Right cardiac atrium (tissue), 5 donors: ENCODE measurements at regions not wholly inside any gene's neighbourhood (a gene's known extent, or its start where the extent isn't known, plus 50 kb on each side); places are given as distances from the start of the nearest gene placed in this dataset.

Experiments
- ATAC-seq, 2 donors: fragments of 200-7000 bp; cut with Tn5 transposase; one replicate each; pipeline versions ENCODE4 v1.8.0 to v1.9.1; 2020; ENCODE audit warnings: moderate library complexity in 2 of 2, mild to moderate bottlenecking in 1 of 2
- DNase-seq, 3 donors: peaks; one replicate each; pipeline ENCODE4 v3.0.0-alpha.2; 2020
- H3K27ac ChIP-seq: one replicate; pipeline ENCODE4 v1.5.1; 2013; ENCODE audit warnings: mild to moderate bottlenecking, low read length, control low read depth, moderate library complexity
- H3K27me3 ChIP-seq: one replicate; pipeline ENCODE4 v1.6.1; 2013; ENCODE audit not compliant: control insufficient read depth, insufficient read depth
- H3K4me1 ChIP-seq: one replicate; pipeline ENCODE4 v1.6.1; 2013; ENCODE audit warnings: low read length; ENCODE audit not compliant: control insufficient read depth, insufficient read depth
- H3K4me3 ChIP-seq: one replicate; pipeline ENCODE4 v1.5.1; 2013; ENCODE audit warnings: low read length, control low read depth
- H3K9me3 ChIP-seq: one replicate; pipeline ENCODE4 v1.6.1; 2013; ENCODE audit warnings: low read length; ENCODE audit not compliant: control insufficient read depth
- WGBS: extraction: QIAGEN DNeasy Blood & Tissue Kit; methylation state at CpG from one replicate; pipeline ENCODE4 v1.1.7; 2013; 5-methylcytosine and 5-hydroxymethylcytosine counted together
- intact Hi-C, 4 donors: fragments of 100-400 bp; cut with DNase I; formaldehyde crosslinking; loops; one replicate each; pipeline versions ENCODE4 v1.11.0 to v1.14.0; 2022 to 2023
- donor health status: healthy with polysubstance abuse.
- donor health status: DM: no; HTN: yes; CAD: no.
- donor health status: DM: no; HTN: no; CAD: no.
- donor health status: DM: no; HTN: yes; CAD: no; lungs with severe emphysema.
- donor health status: DM: yes; HTN: yes; CAD: no.

DNA sequence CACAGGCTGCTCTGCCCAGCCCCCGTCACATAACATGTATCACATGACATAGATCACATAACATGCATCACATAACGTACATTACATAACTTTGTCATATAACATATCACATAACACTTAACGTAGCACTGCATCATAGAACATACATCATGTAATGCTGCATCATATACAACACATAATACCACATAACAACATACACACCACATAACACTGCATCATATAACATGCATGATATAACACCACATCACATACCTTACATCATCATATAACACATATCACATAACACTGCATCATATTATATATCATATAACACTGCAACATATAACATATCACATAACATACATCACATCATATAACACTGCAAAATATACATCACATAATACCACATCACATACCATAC lies 83.8 kb downstream of the AXIN2 start:
- no peak for DNase-seq
- WGBS = 94% methylated on average over 3 of the region's 3 CpGs
- intact Hi-C loops = no loop called here
- no peaks in the 10 kb centered on the region for H3K27me3 ChIP-seq
- H3K9me3 ChIP-seq = no peaks in the 10 kb centered on the region
- ATAC-seq = no peak
- H3K4me1 ChIP-seq = peaks cover 5% of the 10 kb centered on the region
- H3K27ac ChIP-seq = no peak overlapping the region
- H3K4me3 ChIP-seq = no peak overlapping the region

DNA sequence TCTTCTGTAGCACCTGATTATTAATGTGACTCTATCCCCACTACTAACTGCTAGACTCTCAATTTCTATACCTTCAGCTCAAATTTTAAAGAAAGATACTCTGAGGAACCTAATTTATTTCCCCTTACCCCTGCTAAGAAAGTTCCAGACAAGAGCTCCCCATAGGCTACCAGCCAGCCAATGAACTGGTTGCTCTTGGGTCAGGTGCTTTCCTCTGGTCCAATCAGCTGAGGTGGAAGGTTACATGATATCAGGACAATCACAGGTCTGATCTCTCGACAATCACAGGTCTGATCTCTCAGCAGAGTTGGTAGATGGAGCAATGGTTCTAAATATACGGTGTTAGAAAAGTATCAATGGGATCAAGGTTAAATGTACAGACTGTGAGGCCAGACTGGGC lies 86.8 kb downstream of the AXIN2 start:
- Histone ChIP-seq H3K27ac (no peak overlapping the region), H3K4me3 (no peak overlapping the region), H3K4me1 (peaks cover 11% of the 10 kb centered on the region), H3K27me3 (no peaks in the 10 kb centered on the region), H3K9me3 (no peaks in the 10 kb centered on the region)
- WGBS = 93% methylated on average over 2 of the region's 2 CpGs
- intact Hi-C loops = no loop called here
- ATAC-seq (no peak), DNase-seq (no peak)

DNA sequence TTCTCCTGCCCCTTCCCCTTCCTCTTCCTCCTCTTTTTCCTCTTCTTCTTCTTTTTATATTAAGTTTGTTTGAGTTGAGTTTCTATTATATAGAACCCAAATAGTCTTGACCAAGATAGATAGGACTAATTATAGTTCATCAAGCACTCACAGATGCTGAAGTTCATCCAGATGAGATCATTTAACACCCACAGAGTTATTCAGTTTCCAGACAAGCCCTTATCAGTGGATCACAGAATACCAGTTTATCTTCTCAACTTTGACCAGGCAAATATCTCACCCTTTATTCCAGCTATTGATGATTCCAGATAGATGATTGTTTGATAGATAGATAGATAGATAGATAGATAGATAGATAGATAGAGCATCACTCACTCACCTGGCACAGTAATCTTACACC lies 87.5 kb downstream of the AXIN2 start:
- no peak for ATAC-seq
- intact Hi-C loops = no loop called here

DNA sequence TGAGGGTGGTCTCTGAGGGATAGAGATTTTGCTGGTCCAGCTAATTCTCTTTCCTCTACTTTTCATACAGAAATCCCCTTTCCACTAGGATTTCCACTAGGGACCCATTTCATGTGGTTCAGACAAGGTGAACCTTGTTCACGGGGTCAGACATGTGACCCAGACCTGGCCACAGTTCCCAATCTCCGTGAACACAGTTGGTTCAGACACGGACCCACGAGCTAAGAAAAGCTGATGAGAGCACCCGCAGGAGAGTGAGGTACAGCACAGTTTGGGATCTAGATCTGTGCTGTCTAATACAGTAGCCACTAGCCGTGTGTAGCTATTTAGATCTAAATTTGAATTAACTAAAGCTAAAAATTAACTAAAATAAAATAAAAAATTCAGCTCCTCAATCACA lies 88.1 kb downstream of the AXIN2 start:
- Histone ChIP-seq H3K27ac (peak overlapping the region; percentile 69), H3K9me3 (no peaks in the 10 kb centered on the region), H3K4me1 (peaks cover 11% of the 10 kb centered on the region), H3K4me3 (no peak overlapping the region), H3K27me3 (no peaks in the 10 kb centered on the region)
- 53% methylated on average over 6 of the region's 6 CpGs for WGBS
- intact Hi-C loops = no loop called here
- peak; percentile 20 to 30 for ATAC-seq
- DNase-seq = peak in 1 of 3 donors; percentile 47

More for the DNA sequence above, 87.5 kb downstream of the AXIN2 start:
- no peak overlapping the region for H3K4me3 ChIP-seq
- peaks cover 11% of the 10 kb centered on the region for H3K4me1 ChIP-seq
- no peaks in the 10 kb centered on the region for H3K27me3 ChIP-seq
- no peak overlapping the region for H3K27ac ChIP-seq
- no peak for DNase-seq
- H3K9me3 ChIP-seq = no peaks in the 10 kb centered on the region

DNA sequence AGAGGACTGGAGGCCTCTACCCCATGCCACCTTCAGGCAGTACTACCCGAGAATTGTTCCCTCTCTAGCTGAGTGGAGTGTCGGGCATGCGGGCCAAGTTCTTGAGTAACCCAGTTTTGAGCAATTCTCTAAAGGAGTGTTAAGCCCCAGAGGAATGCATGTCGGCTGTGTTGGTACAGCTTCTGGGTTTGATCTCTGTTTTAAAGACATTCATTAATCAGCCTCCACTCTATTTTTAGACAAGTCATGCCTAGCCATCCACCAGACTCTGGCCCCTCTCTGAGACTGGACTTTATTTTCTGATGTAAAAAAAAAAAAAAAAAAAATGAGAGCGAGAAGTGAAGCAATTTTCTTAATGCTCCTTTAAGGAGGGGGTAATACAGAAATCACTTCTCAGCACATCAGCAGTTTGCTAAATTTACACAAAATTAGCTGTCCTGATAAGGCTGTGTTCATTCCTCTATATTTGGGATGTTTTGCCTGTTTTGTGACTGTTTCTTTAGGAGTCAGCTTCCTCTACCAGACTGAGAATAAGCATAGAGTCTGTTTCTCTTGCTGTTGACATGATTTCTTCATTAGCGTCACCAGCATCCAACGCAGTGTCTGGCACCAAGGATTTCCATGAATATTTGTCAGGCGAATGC lies 88.7 kb downstream of the AXIN2 start:
- Histone ChIP-seq H3K27me3 (no peaks in the 10 kb centered on the region), H3K4me1 (peaks cover 11% of the 10 kb centered on the region), H3K9me3 (no peaks in the 10 kb centered on the region), H3K4me3 (no peak overlapping the region), H3K27ac (peak overlapping the region; percentile 69)
- WGBS = 45% methylated on average over 8 of the region's 8 CpGs
- DNase-seq (peak in 2 of 3 donors; percentile 63 to 73), ATAC-seq (peak; percentile 80 to 86)
- intact Hi-C loops = no loop called here

DNA sequence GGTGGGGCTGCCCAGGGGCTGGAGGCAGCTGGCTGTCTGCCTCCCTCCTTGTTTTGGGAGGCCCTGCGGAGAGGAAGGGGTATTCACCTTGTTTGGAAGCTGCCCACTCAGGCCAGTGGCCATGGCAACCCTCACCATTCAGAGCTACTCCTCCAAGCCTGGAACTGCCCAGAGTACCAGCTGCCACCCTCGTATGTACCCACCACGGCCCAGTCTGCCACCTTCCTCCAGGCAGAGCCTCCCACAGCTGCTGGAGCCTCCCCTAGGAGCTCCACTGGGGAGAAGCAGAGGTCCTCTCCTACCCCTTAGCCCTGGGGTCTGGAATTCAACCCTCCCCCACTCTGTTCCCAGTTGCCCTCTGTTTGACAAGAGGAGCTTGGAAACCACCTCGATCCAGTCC lies 90.7 kb downstream of the AXIN2 start:
- no peak overlapping the region for H3K27ac ChIP-seq

DNA sequence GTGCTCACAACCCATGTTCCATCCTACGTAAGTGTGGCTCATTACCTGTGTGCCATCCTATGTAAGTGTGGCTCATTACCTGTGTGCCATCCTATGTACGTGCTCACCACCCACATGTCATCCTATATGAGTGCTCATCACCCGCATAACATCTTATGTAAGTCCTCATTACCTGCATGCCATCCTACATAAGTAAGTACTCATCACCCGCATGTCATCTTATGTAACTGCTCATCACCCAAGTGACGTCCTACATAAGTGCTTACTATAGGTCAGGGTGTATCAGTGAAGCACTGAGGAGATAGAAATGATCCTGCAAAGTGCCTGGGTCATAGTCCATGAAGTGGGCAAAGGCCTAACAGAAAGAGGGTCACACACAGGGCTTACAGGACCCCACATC lies 93.1 kb downstream of the AXIN2 start:
- no peak overlapping the region for H3K4me3 ChIP-seq
- ATAC-seq (no peak), DNase-seq (no peak)
- intact Hi-C loops = no loop called here
- H3K27me3 ChIP-seq = no peaks in the 10 kb centered on the region
- WGBS = 89% methylated on average over 5 of the region's 5 CpGs
- H3K9me3 ChIP-seq = no peaks in the 10 kb centered on the region
- peaks cover 10% of the 10 kb centered on the region for H3K4me1 ChIP-seq
- no peak overlapping the region for H3K27ac ChIP-seq

More for the DNA sequence above, 90.7 kb downstream of the AXIN2 start:
- WGBS = 60% methylated on average over 4 of the region's 4 CpGs
- ATAC-seq = peak in 1 of 2 donors; percentile 10
- no peak overlapping the region for H3K4me3 ChIP-seq
- peaks cover 11% of the 10 kb centered on the region for H3K4me1 ChIP-seq
- no peaks in the 10 kb centered on the region for H3K9me3 ChIP-seq
- intact Hi-C loops = no loop called here
- no peaks in the 10 kb centered on the region for H3K27me3 ChIP-seq
- DNase-seq = no peak

DNA sequence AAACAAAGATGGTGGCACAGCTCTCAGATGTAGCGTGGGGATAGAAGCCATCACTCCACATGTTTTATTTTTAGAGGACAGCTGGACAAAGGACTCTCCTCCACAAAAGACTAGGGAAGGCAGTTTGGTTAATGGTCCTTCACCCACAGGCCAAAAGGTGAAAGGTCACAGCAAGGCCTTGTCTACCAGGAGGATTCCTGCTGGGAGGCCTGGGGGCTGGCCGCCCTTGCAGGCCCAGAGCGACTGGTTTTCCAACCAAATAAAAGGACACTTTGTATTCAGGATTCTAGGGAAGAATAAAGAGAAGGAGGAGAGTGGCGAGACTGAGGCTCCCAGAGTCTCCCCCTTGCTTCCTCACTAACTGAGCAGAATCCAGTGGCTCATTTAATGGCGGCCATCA lies 94.3 kb downstream of the AXIN2 start:
- no peak overlapping the region for H3K4me3 ChIP-seq
- intact Hi-C loops = no loop called here
- no peaks in the 10 kb centered on the region for H3K9me3 ChIP-seq
- H3K4me1 ChIP-seq = peaks cover 3% of the 10 kb centered on the region
- ATAC-seq (no peak), DNase-seq (no peak)
- H3K27ac ChIP-seq = no peak overlapping the region
- H3K27me3 ChIP-seq = no peaks in the 10 kb centered on the region
- WGBS = 90% methylated on average over 5 of the region's 5 CpGs

DNA sequence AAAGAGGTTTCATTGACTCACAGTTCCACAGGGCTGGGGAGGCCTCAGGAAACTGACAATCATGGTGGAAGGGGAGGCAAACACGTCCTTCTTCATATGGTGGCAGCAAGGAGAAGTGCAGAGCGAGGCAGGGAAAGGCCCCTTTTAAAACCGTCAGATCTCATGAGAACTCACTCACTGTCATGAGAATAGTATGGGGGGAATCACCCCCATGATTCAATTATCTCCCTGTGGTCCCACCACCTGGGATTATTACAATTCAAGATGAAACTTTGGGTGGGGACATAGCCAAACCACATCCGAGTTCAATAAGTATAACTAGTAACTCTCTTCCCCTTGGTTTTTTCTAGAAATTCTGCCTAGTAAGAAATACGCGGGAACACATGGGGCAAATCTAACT lies 94.9 kb downstream of the AXIN2 start:
- DNase-seq (no peak), ATAC-seq (no peak)
- Histone ChIP-seq H3K4me3 (no peak overlapping the region), H3K9me3 (no peaks in the 10 kb centered on the region), H3K27me3 (no peaks in the 10 kb centered on the region), H3K27ac (no peak overlapping the region), H3K4me1 (peaks cover 3% of the 10 kb centered on the region)
- intact Hi-C loops = no loop called here
- WGBS = 88% methylated on average over 6 of the region's 6 CpGs

DNA sequence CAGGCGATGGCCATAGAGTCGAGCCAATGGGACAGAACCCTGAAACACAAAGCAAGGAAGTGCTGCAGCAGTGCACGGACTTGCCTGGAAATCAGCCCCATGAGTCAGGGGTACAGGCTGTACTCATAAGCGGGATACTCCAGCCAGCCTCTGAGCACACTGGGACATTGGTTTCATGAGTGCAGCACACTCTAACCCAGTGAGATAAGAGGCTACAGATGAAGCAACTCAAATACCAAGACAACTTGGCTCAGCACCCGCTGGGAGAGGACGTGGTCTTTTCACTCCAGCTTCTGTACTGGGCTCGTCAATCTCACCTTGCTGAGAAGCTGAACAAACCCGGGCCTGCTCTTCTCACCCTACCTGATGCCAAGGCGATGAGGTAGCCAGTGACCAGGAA lies 98.2 kb downstream of the AXIN2 start:
- ATAC-seq = peak; percentile 99
- peak; percentile 87 to 94 (median 90) for DNase-seq
- intact Hi-C loops = loop anchor here in 2 of 4 donors (5.0 kb wide), 1 partner anchor 94 kb away; no protein-coding TSS in a partner anchor
- peak overlapping the region; percentile 95 for H3K27ac ChIP-seq
- no peak overlapping the region for H3K4me3 ChIP-seq
- WGBS = 39% methylated on average over 9 of the region's 9 CpGs
- no peaks in the 10 kb centered on the region for H3K27me3 ChIP-seq
- H3K9me3 ChIP-seq = no peaks in the 10 kb centered on the region
- no peaks in the 10 kb centered on the region for H3K4me1 ChIP-seq

DNA sequence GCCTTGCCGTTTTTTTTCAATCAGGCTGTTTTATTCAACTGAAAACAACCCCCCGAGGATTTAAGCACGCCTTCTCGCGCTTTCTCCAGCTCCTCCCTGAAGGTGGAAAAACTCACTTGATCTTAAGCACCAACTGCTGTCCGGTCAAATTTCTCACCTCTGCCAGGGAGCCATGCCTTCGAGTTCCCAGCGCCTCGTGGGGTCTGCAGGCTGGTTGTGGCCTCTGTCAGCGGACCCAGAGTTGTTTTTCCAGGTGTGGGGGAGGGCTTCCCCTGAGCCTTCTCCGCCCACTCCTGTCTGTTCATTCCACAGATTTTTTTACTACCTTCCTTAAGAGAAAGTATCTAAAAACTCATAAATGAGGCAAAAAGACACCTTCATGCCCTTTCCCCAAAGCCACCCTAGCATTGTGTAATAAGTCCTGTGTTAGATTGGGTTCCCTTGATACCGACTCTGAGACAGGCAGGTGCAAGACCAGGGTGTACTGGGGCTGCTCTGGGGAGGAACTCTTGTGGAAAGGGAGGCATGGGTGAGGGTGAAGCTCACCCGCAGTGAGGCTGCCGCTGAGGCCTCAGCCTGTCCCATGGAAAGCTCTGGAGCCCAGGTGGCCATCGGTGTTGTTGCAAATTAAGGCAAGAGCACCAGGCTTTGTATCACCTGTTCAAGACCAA lies 101.6 kb downstream of the AXIN2 start:
- WGBS = 51% methylated on average over 15 of the region's 15 CpGs
- Histone ChIP-seq H3K4me3 (no peak overlapping the region), H3K4me1 (peaks cover 3% of the 10 kb centered on the region), H3K9me3 (no peaks in the 10 kb centered on the region), H3K27me3 (no peaks in the 10 kb centered on the region), H3K27ac (no peak overlapping the region)
- DNase-seq (no peak), ATAC-seq (no peak)
- intact Hi-C loops = loop anchor here (5.0 kb wide), 1 partner anchor 97 kb away; no protein-coding TSS in a partner anchor
